GM19397 (cell line): ENCODE measurements at regions not wholly inside any gene's neighbourhood (a gene's known extent, or its start where the extent isn't known, plus 50 kb on each side); places are given as distances from the start of the nearest gene placed in this dataset.
"Not testable (repeated sequence)": the region's sequence is repeated elsewhere in the genome, so short reads cannot be mapped to it uniquely, and the experiment has no call there.

Experiments
- ATAC-seq: cut with Tn5 transposase; IDR thresholded peaks from one replicate; pipeline ENCODE4 v1.9.1; 2021; ENCODE audit warnings: mild to moderate bottlenecking, moderate library complexity; ENCODE audit not compliant: unreplicated experiment

- no peak for ATAC-seq
These were observed 91.3 kb upstream of the WDR44 start for GRCh38 chrX:118254611-118255010.

- ATAC-seq, result no peak
These were observed 90.0 kb upstream of the WDR44 start for GRCh38 chrX:118255921-118256320.

GRCh38 chrX:118257781-118258180 is 88.1 kb upstream of the WDR44 start:
- ATAC-seq, result no peak

GRCh38 chrX:118259213-118259612 is 86.7 kb upstream of the WDR44 start:
- ATAC-seq, result no peak

- ATAC-seq, result no peak
These were observed 84.8 kb upstream of the WDR44 start for GRCh38 chrX:118261151-118261550.

- ATAC-seq, result no peak
These were observed 74.1 kb upstream of the WDR44 start for GRCh38 chrX:118271775-118272174.

GRCh38 chrX:118272242-118272641 is 73.7 kb upstream of the WDR44 start:
- no peak for ATAC-seq

- no peak for ATAC-seq
These were observed 59.7 kb upstream of the WDR44 start for GRCh38 chrX:118286066-118286762.

GRCh38 chrX:118295818-118296217 is 50.1 kb upstream of the WDR44 start:
- not testable (repeated sequence) for ATAC-seq
